ENCODE measurements at regions not wholly inside any gene's neighbourhood (a gene's known extent, or its start where the extent isn't known, plus 50 kb on each side); places are given as distances from the start of the nearest gene placed in this dataset.
"Not testable (repeated sequence)": the region's sequence is repeated elsewhere in the genome, so short reads cannot be mapped to it uniquely, and the experiment has no call there.

DNA sequence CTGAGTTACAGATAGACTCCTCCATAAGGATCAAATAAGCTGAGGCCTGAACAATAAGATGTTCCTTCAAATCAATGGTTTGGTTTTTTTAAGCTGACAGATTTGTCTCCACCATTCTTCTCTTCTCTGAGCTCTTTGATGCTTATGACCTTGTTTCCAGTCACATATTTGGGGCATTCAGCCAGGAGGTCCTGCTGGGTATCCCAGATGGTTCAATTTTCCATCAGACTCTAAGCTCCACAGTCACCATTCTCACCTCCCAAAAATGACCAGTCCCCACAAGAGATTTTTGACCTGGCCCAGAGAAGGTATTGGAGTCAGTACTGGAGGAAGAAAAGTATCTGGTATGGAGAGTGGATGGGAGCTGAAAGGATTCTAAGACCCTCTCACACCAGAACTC, 74.6 kb upstream of the FRMPD3 start:
- H3K4me3 ChIP-seq (ENCODE audit: low read depth, low read length) = no peak overlapping the region
- H3K4me1 ChIP-seq = no peaks in the 10 kb centered on the region
- H3K27me3 ChIP-seq = no peaks in the 10 kb centered on the region
- no peaks in the 10 kb centered on the region for H3K9me3 ChIP-seq
- H3K36me3 ChIP-seq = no peaks in the 10 kb centered on the region
- no peak for DNase-seq
- TF ChIP-seq, protein P1, sequence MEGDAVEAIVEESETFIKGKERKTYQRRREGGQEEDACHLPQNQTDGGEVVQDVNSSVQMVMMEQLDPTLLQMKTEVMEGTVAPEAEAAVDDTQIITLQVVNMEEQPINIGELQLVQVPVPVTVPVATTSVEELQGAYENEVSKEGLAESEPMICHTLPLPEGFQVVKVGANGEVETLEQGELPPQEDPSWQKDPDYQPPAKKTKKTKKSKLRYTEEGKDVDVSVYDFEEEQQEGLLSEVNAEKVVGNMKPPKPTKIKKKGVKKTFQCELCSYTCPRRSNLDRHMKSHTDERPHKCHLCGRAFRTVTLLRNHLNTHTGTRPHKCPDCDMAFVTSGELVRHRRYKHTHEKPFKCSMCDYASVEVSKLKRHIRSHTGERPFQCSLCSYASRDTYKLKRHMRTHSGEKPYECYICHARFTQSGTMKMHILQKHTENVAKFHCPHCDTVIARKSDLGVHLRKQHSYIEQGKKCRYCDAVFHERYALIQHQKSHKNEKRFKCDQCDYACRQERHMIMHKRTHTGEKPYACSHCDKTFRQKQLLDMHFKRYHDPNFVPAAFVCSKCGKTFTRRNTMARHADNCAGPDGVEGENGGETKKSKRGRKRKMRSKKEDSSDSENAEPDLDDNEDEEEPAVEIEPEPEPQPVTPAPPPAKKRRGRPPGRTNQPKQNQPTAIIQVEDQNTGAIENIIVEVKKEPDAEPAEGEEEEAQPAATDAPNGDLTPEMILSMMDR (IDR thresholded peaks at IDR 0.05; ENCODE audit: low read depth, low read length) = no peak

DNA sequence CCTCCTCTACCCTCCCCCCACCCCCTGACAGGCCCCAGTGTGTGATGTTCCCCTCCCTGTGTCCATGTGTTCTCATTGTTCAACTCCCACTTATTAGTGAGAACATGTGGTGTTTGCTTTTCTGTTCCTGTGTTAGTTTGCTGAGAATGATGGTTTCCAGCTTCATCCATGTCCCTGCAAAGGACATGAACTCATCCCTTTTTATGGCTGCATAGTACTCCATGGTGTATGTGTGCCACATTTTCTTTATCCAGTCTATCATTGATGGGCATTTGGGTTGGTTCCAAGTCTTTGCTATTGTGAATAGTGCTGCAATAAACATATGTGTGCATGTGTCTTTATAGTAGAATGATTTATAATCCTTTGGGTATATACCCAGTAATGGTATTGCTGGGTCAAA, 73.3 kb upstream of the FRMPD3 start:
- H3K27me3 ChIP-seq; DNase-seq; H3K4me1 ChIP-seq; H3K36me3 ChIP-seq; H3K4me3 ChIP-seq (ENCODE audit: low read depth, low read length); H3K9me3 ChIP-seq: not testable (repeated sequence)

GRCh38 chrX:107384397-107385105, 64.9 kb upstream of the FRMPD3 start:
- no peaks in the 10 kb centered on the region for H3K4me1 ChIP-seq
- no peaks in the 10 kb centered on the region for H3K9me3 ChIP-seq
- DNase-seq = no peak
- H3K4me3 ChIP-seq (ENCODE audit: low read depth, low read length) = no peak overlapping the region
- H3K27me3 ChIP-seq = no peaks in the 10 kb centered on the region
- H3K36me3 ChIP-seq = no peaks in the 10 kb centered on the region
- TF ChIP-seq, protein P1 (IDR thresholded peaks at IDR 0.05; ENCODE audit: low read depth, low read length) = no peak

- no peak for DNase-seq
- TF ChIP-seq, protein P1 (IDR thresholded peaks at IDR 0.05; ENCODE audit: low read depth, low read length) = no peak
- H3K4me3 ChIP-seq (ENCODE audit: low read depth, low read length) = no peak overlapping the region
- H3K27me3 ChIP-seq = no peaks in the 10 kb centered on the region
- no peaks in the 10 kb centered on the region for H3K4me1 ChIP-seq
- no peaks in the 10 kb centered on the region for H3K36me3 ChIP-seq
- no peaks in the 10 kb centered on the region for H3K9me3 ChIP-seq
Observed at GRCh38 chrX:107389726-107390125, 59.7 kb upstream of the FRMPD3 start.

- not testable (repeated sequence) for DNase-seq; H3K9me3 ChIP-seq; H3K27me3 ChIP-seq; H3K4me3 ChIP-seq (ENCODE audit: low read depth, low read length); H3K36me3 ChIP-seq; H3K4me1 ChIP-seq
Observed at GRCh38 chrX:107393656-107394055, 55.8 kb upstream of the FRMPD3 start.

GRCh38 chrX:107396235-107396634, 53.2 kb upstream of the FRMPD3 start:
- Histone ChIP-seq H3K36me3 (no peaks in the 10 kb centered on the region), H3K9me3 (no peaks in the 10 kb centered on the region), H3K4me3 (ENCODE audit: low read depth, low read length) (no peak overlapping the region), H3K4me1 (no peaks in the 10 kb centered on the region), H3K27me3 (no peaks in the 10 kb centered on the region)
- TF ChIP-seq, protein P1 (IDR thresholded peaks at IDR 0.05; ENCODE audit: low read depth, low read length) = no peak
- no peak for DNase-seq

DNA sequence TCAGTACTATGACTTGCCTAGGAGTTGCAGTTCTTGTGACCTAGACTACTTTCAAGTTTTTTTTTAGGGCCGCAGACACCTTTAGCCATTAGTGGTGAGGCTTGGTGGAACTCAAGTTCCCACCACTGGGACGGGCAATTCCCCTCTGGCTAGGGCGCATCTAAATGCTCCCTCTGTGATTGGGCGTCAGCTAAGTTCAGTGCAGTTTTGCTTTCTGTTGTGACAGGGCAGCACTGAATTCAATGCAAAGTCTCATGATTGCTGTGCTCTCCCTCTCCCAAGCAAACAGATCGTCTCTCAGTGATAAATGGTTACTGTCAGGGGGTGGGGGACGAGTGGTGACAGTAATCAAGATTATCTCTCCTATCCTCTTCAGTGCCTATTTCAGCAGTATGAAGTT, 52.7 kb upstream of the FRMPD3 start:
- DNase-seq = no peak
- Histone ChIP-seq H3K27me3 (no peaks in the 10 kb centered on the region), H3K36me3 (no peaks in the 10 kb centered on the region), H3K4me1 (no peaks in the 10 kb centered on the region), H3K9me3 (no peaks in the 10 kb centered on the region), H3K4me3 (ENCODE audit: low read depth, low read length) (no peak overlapping the region)
- TF ChIP-seq, protein P1 (IDR thresholded peaks at IDR 0.05; ENCODE audit: low read depth, low read length) = no peak
